ENCODE measurements at regions not wholly inside any gene's neighbourhood (a gene's known extent, or its start where the extent isn't known, plus 50 kb on each side); places are given as distances from the start of the nearest gene placed in this dataset.

GRCh38 chr7:41391818-41392217, 311.1 kb downstream of the INHBA start:
- TF ChIP-seq CTCF (conservative IDR thresholded peaks at IDR 0.05; ENCODE audit: low read depth in 2 of 2): no peak
- TF ChIP-seq POLR2AphosphoS5 (IDR thresholded peaks at IDR 0.05; ENCODE audit: low read depth): no peak
- TF ChIP-seq JUNB (IDR thresholded peaks at IDR 0.05; ENCODE audit: unreplicated experiment): no peak
- no peak for TF ChIP-seq CREB1 (CRISPR knock-in tag; IDR thresholded peaks at IDR 0.05; ENCODE audit: low read depth)
- TF ChIP-seq NANOG (IDR thresholded peaks at IDR 0.05; ENCODE audit: borderline replicate concordance): no peak
- TF ChIP-seq EZH2 (IDR thresholded peaks at IDR 0.05; ENCODE audit: low read depth, unreplicated experiment): no peak

All from GM23338 (cell line).